Suprapubic skin (tissue), 4 donors: ENCODE measurements at regions not wholly inside any gene's neighbourhood (a gene's known extent, or its start where the extent isn't known, plus 50 kb on each side); places are given as distances from the start of the nearest gene placed in this dataset.
"Not testable (repeated sequence)": the region's sequence is repeated elsewhere in the genome, so short reads cannot be mapped to it uniquely, and the experiment has no call there.

ENCODE experiments used
- DNase-seq, 2 donors: peaks; one replicate each; pipeline ENCODE4 v3.0.0-alpha.2; 2019; ENCODE audit warnings: low spot score in 2 of 2
- H3K27ac ChIP-seq: fragments of 200-600 bp; sonication (generic); one replicate; pipeline ENCODE4 v1.5.1; 2019
- H3K27me3 ChIP-seq: fragments of 200-600 bp; sonication (generic); one replicate; pipeline ENCODE4 v1.5.1; 2019
- H3K36me3 ChIP-seq: fragments of 200-600 bp; sonication (generic); one replicate; pipeline ENCODE4 v1.5.1; 2019
- H3K4me1 ChIP-seq: fragments of 200-600 bp; sonication (generic); one replicate; pipeline ENCODE4 v1.5.1; 2019
- H3K4me3 ChIP-seq: fragments of 200-600 bp; sonication (generic); one replicate; pipeline ENCODE4 v1.5.1; 2019; ENCODE audit warnings: mild to moderate bottlenecking
- H3K9me3 ChIP-seq: fragments of 200-600 bp; sonication (generic); one replicate; pipeline ENCODE4 v1.5.1; 2019
- EP300 ChIP-seq: sonication (generic); formaldehyde crosslinking; IDR thresholded peaks from one replicate; pipeline ENCODE4 v1.6.1; 2017; ENCODE audit warnings: antibody characterized with exemption
- POLR2A ChIP-seq, 2 donors: fragments of 450-650 bp; IDR thresholded peaks; one replicate each; pipeline ENCODE4 v1.6.1; 2017; ENCODE audit warnings: antibody characterized with exemption in 2 of 2, mild to moderate bottlenecking in 2 of 2, moderate library complexity in 2 of 2
- POLR2AphosphoS5 ChIP-seq, 3 donors: sonication (generic); formaldehyde crosslinking; IDR thresholded peaks; one replicate each; pipeline ENCODE4 v1.6.1; 2017; ENCODE audit warnings: antibody characterized with exemption in 3 of 3
- WGBS: methylation state at CpG from one replicate; pipeline ENCODE4 v1.1.5; 2018; 5-methylcytosine and 5-hydroxymethylcytosine counted together
- TF ChIP-seq, protein P1 (sequence below), 2 donors: fragments of 200-600 bp in 1 of 2; fragments of 450-650 bp in 1 of 2; sonication (generic) in 1 of 2; IDR thresholded peaks; one replicate each; pipeline ENCODE4 v1.5.1; 2016 to 2019; ENCODE audit warnings: antibody characterized with exemption in 2 of 2, mild to moderate bottlenecking in 1 of 2, moderate library complexity in 1 of 2

DNA sequence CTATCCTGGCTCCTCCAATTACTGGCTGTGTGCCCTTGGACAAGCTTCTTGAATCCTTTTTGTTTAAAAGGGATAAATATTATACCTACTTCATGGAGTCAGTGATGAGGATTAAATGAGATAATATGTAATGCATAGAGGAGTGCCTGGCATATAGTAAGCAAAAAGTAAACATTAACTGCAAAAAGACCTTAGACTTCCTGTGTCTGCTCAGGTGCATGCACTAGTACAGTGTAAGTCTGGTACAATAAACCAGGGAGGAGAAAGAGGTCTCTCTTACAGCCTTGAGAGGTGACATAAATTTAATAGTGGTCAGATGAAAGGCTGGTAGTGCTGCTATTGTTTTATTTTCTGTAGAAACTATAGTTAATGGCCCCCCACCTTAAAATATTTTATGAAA lies 305.2 kb upstream of the MIS18BP1 start:
- Histone ChIP-seq H3K9me3 (no peaks in the 10 kb centered on the region), H3K4me3 (no peak overlapping the region), H3K36me3 (no peaks in the 10 kb centered on the region), H3K27me3 (no peaks in the 10 kb centered on the region), H3K27ac (no peak overlapping the region), H3K4me1 (no peaks in the 10 kb centered on the region)
- DNase-seq = no peak
- TF ChIP-seq, protein P1, sequence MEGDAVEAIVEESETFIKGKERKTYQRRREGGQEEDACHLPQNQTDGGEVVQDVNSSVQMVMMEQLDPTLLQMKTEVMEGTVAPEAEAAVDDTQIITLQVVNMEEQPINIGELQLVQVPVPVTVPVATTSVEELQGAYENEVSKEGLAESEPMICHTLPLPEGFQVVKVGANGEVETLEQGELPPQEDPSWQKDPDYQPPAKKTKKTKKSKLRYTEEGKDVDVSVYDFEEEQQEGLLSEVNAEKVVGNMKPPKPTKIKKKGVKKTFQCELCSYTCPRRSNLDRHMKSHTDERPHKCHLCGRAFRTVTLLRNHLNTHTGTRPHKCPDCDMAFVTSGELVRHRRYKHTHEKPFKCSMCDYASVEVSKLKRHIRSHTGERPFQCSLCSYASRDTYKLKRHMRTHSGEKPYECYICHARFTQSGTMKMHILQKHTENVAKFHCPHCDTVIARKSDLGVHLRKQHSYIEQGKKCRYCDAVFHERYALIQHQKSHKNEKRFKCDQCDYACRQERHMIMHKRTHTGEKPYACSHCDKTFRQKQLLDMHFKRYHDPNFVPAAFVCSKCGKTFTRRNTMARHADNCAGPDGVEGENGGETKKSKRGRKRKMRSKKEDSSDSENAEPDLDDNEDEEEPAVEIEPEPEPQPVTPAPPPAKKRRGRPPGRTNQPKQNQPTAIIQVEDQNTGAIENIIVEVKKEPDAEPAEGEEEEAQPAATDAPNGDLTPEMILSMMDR (IDR thresholded peaks at IDR 0.05) = no peak
- TF ChIP-seq POLR2A (IDR thresholded peaks at IDR 0.05) (no peak), EP300 (no peak), POLR2AphosphoS5 (IDR thresholded peaks at IDR 0.05) (no peak)

GRCh38 chr14:45553981-45554380 lies 301.0 kb upstream of the MIS18BP1 start:
- WGBS = 98% methylated on average over 1 of the region's 1 CpG
- TF ChIP-seq POLR2A (IDR thresholded peaks at IDR 0.05) (no peak), POLR2AphosphoS5 (IDR thresholded peaks at IDR 0.05) (no peak), EP300 (no peak)
- TF ChIP-seq, protein P1 (IDR thresholded peaks at IDR 0.05) = no peak
- no peaks in the 10 kb centered on the region for H3K27me3 ChIP-seq

GRCh38 chr14:45551240-45551820 lies 298.3 kb upstream of the MIS18BP1 start:
- H3K36me3 ChIP-seq, DNase-seq, H3K27ac ChIP-seq, H3K4me1 ChIP-seq, H3K27me3 ChIP-seq, H3K9me3 ChIP-seq: not testable (repeated sequence)
- 70% methylated on average over 12 of the region's 16 CpGs for WGBS
- H3K4me3 ChIP-seq = peak overlapping the region; percentile 14

More at GRCh38 chr14:45553981-45554380, 301.0 kb upstream of the MIS18BP1 start:
- no peak for DNase-seq
- H3K9me3 ChIP-seq = no peaks in the 10 kb centered on the region
- no peak overlapping the region for H3K4me3 ChIP-seq
- no peak overlapping the region for H3K27ac ChIP-seq
- no peaks in the 10 kb centered on the region for H3K36me3 ChIP-seq
- H3K4me1 ChIP-seq = no peaks in the 10 kb centered on the region

DNA sequence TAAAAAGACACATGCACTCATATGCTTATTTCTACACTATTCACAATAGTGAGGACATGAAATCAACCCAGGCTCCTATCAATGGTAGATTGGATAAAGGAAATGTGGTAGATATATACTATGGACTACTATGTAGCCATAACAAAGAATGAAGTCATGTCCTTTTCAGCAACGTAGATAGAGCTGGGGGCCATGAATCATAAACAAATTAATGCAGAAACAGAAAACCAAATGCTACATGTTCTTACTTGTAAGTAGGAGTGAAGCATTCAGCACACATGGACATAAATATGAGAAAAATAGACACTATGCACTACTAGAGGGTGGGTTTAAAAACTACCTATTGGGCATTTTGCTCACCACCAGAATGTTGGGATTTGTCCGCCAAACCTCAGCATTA lies 278.0 kb upstream of the MIS18BP1 start:
- no peak for DNase-seq
- Histone ChIP-seq H3K27ac (no peak overlapping the region), H3K4me3 (no peak overlapping the region), H3K27me3 (no peaks in the 10 kb centered on the region), H3K4me1 (no peaks in the 10 kb centered on the region), H3K36me3 (no peaks in the 10 kb centered on the region), H3K9me3 (peaks cover 6% of the 10 kb centered on the region)
- 59% methylated on average over 2 of the region's 2 CpGs for WGBS
- TF ChIP-seq POLR2A (IDR thresholded peaks at IDR 0.05) (no peak), POLR2AphosphoS5 (IDR thresholded peaks at IDR 0.05) (no peak), EP300 (no peak)
- TF ChIP-seq, protein P1 (IDR thresholded peaks at IDR 0.05) = no peak

DNA sequence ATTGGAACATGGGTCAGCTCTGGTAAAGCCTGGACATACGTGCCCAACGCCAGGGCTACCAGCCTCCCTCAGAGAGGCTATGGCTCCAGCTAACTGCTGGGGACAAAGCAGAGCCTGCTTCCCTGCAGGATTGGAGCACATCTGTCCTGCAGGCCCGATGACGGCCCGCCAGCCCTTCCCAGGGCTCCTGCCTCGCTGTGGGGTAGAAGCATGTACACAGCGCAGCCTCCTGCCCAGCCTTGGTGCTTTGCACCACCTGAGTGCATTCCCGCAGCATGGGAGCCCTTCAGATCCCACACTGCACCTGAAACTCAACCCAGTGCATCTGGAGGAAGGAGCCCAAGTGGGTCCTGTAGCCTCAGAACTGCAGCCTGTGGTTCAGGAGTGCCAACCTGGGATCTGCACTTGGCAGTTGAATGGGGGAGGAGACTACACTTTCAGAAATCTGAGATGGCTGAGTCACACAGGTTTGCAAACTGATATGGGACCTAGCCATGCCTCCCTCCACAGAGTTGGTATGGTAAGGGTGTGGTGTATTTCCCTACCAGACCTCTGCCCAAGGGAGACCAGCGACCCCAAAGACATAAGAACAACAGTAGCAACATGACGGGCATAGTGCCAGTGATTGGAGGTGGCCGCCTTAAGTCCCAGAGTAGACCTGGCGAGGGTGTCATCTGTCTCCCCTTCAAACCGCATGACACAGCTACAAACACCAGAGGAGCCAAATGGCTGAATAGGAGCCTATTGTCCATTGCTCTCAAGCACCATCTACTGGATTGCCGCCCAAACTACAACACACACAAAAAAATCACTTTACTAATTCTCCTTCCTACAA lies 273.9 kb upstream of the MIS18BP1 start:
- H3K4me3 ChIP-seq = no peak overlapping the region
- H3K27me3 ChIP-seq = no peaks in the 10 kb centered on the region
- no peak overlapping the region for H3K27ac ChIP-seq
- WGBS = 27% methylated on average over 6 of the region's 14 CpGs
- no peaks in the 10 kb centered on the region for H3K9me3 ChIP-seq
- TF ChIP-seq POLR2A (IDR thresholded peaks at IDR 0.05) (no peak), EP300 (no peak), POLR2AphosphoS5 (IDR thresholded peaks at IDR 0.05) (no peak)
- TF ChIP-seq, protein P1 (IDR thresholded peaks at IDR 0.05) = no peak
- no peak for DNase-seq
- H3K4me1 ChIP-seq = no peaks in the 10 kb centered on the region
- H3K36me3 ChIP-seq = no peaks in the 10 kb centered on the region
